ENCODE measurements at regions not wholly inside any gene's neighbourhood (a gene's known extent, or its start where the extent isn't known, plus 50 kb on each side); places are given as distances from the start of the nearest gene placed in this dataset.

DNA sequence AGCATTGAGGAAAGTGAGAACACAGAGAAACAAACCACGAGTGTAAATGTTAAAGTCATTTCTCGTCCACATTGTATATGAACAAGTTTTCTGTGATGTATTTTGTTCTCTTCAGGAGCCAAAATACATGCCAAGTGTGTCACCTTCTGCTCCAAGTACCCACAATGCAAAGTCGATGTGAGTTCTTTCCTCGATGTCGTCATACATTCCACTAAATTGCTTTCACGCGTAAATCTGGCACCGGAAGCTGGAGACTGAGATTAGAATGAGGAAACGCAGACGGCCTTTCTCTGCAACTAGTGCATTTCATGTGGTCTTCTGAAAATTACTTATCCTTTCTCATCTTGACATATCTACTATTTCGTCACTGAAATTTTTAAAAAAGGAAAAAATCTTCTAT, 118.5 kb upstream of the SALL3 start:
- no peaks in the 10 kb centered on the region for H3K27me3 Mint-ChIP-seq (ENCODE audit: insufficient read depth, unreplicated experiment)
- H3K9me3 Mint-ChIP-seq (ENCODE audit: unreplicated experiment) = peaks cover 20% of the 10 kb centered on the region
- no peak overlapping the region for H3K4me3 Mint-ChIP-seq (ENCODE audit: unreplicated experiment)
- no peaks in the 10 kb centered on the region for H3K4me1 Mint-ChIP-seq (ENCODE audit: insufficient read depth, unreplicated experiment)
- no peaks in the 10 kb centered on the region for H3K36me3 Mint-ChIP-seq (ENCODE audit: insufficient read depth, unreplicated experiment)
- no peak overlapping the region for H3K27ac Mint-ChIP-seq (ENCODE audit: low read depth, unreplicated experiment)
- DNase-seq (ENCODE audit: unreplicated experiment) = no peak
- no TSS peak for BruUV-seq (replicated peaks)
- CTCF ChIA-PET = no interaction called here
- POLR2A ChIA-PET = no interaction called here
- intact Hi-C loops (cut with micrococcal nuclease) = no loop called here
- TF ChIP-seq, protein P1, sequence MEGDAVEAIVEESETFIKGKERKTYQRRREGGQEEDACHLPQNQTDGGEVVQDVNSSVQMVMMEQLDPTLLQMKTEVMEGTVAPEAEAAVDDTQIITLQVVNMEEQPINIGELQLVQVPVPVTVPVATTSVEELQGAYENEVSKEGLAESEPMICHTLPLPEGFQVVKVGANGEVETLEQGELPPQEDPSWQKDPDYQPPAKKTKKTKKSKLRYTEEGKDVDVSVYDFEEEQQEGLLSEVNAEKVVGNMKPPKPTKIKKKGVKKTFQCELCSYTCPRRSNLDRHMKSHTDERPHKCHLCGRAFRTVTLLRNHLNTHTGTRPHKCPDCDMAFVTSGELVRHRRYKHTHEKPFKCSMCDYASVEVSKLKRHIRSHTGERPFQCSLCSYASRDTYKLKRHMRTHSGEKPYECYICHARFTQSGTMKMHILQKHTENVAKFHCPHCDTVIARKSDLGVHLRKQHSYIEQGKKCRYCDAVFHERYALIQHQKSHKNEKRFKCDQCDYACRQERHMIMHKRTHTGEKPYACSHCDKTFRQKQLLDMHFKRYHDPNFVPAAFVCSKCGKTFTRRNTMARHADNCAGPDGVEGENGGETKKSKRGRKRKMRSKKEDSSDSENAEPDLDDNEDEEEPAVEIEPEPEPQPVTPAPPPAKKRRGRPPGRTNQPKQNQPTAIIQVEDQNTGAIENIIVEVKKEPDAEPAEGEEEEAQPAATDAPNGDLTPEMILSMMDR (IDR thresholded peaks at IDR 0.05; ENCODE audit: unreplicated experiment) = no peak

DNA sequence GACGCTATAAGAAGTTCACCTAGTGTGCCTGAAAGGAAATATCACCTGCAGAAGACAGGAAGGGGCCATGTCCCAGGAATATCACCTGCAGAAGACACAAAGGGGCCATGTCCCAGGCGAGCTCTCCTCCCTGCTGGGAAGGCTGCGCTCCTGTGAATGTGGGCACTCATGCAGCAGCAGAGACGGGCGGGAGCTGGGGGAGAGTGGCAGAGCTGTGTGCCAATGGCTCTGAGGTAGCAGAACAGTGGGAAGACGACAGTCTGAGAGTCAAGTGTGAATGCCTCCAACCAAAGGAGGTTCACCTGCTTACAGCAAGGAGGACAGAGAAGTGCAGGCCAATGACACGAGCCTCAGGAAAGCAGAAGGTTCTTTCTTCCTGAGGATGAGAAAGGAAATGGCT, 117.9 kb upstream of the SALL3 start:
- CTCF ChIA-PET = no interaction called here
- no peak overlapping the region for H3K27ac Mint-ChIP-seq (ENCODE audit: low read depth, unreplicated experiment)
- no peaks in the 10 kb centered on the region for H3K36me3 Mint-ChIP-seq (ENCODE audit: insufficient read depth, unreplicated experiment)
- TF ChIP-seq, protein P1 (IDR thresholded peaks at IDR 0.05; ENCODE audit: unreplicated experiment) = no peak
- no peak overlapping the region for H3K4me3 Mint-ChIP-seq (ENCODE audit: unreplicated experiment)
- no peaks in the 10 kb centered on the region for H3K27me3 Mint-ChIP-seq (ENCODE audit: insufficient read depth, unreplicated experiment)
- POLR2A ChIA-PET = no interaction called here
- no TSS peak for BruUV-seq (replicated peaks)
- no peaks in the 10 kb centered on the region for H3K4me1 Mint-ChIP-seq (ENCODE audit: insufficient read depth, unreplicated experiment)
- no peak for DNase-seq (ENCODE audit: unreplicated experiment)
- H3K9me3 Mint-ChIP-seq (ENCODE audit: unreplicated experiment) = peaks cover 20% of the 10 kb centered on the region
- intact Hi-C loops (cut with micrococcal nuclease) = no loop called here

DNA sequence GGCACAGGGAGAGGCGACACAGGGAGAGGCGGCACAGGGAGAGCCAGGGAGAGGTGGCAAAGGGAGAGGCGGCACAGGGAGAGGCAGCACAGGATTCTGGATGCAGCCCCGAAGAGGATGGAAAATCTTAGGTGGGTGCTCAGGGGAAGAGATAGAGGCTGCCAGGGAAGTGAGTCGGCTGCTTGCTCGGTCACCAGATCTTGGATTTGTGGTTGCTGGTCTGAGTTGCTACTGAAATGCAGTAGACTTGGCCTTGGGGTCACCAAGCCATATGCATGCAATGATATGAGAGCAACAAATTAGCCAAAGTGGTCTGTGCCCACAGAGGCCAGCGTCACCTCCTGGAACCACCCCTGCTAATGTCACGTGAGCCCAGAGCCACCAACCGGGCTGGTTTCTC, 117.2 kb upstream of the SALL3 start:
- ChIA-PET POLR2A (no interaction called here), CTCF (no interaction called here)
- Mint-ChIP-seq H3K9me3 (ENCODE audit: unreplicated experiment) (peaks cover 20% of the 10 kb centered on the region), H3K36me3 (ENCODE audit: insufficient read depth, unreplicated experiment) (no peaks in the 10 kb centered on the region), H3K4me3 (ENCODE audit: unreplicated experiment) (no peak overlapping the region), H3K27me3 (ENCODE audit: insufficient read depth, unreplicated experiment) (no peaks in the 10 kb centered on the region), H3K4me1 (ENCODE audit: insufficient read depth, unreplicated experiment) (no peaks in the 10 kb centered on the region), H3K27ac (ENCODE audit: low read depth, unreplicated experiment) (no peak overlapping the region)
- intact Hi-C loops (cut with micrococcal nuclease) = no loop called here
- DNase-seq (ENCODE audit: unreplicated experiment) = no peak
- TF ChIP-seq, protein P1 (IDR thresholded peaks at IDR 0.05; ENCODE audit: unreplicated experiment) = no peak
- no TSS peak for BruUV-seq (replicated peaks)

DNA sequence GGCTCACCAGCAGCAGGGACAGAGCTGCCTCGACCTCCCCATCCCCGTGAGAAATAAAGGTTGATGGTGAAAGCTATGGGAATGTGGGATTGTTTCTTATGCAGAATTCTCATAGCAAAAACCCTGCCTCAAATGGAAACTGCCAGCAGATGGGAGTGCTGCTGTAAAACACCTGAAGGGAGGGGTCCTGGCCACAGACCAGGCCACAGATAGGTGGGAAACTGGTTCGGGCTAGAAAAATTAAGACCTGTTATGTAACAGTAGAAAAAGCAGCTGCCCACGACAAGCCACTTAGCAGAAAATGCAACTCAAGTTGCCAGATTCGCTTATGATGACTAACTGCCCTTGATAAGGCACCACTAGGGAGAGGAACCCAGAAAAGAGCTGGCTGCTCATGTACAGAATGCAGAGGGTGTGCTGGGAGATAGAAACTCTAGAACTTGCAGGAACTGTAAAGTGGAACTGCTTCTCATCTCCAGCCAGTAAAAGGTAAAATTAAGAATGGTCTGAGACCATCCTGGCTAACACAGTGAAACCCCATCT, 114.5 kb upstream of the SALL3 start:
- Mint-ChIP-seq H3K4me3 (ENCODE audit: unreplicated experiment) (no peak overlapping the region), H3K27me3 (ENCODE audit: insufficient read depth, unreplicated experiment) (no peaks in the 10 kb centered on the region), H3K4me1 (ENCODE audit: insufficient read depth, unreplicated experiment) (no peaks in the 10 kb centered on the region), H3K36me3 (ENCODE audit: insufficient read depth, unreplicated experiment) (no peaks in the 10 kb centered on the region), H3K9me3 (ENCODE audit: unreplicated experiment) (peaks cover 32% of the 10 kb centered on the region), H3K27ac (ENCODE audit: low read depth, unreplicated experiment) (no peak overlapping the region)
- intact Hi-C loops (cut with micrococcal nuclease) = no loop called here
- no peak for DNase-seq (ENCODE audit: unreplicated experiment)
- no TSS peak for BruUV-seq (replicated peaks)
- TF ChIP-seq, protein P1 (IDR thresholded peaks at IDR 0.05; ENCODE audit: unreplicated experiment) = no peak
- CTCF ChIA-PET = no interaction called here
- POLR2A ChIA-PET = no interaction called here

Measured in MCF 10A (cell line).